GM19023 (cell line): ENCODE measurements at regions not wholly inside any gene's neighbourhood (a gene's known extent, or its start where the extent isn't known, plus 50 kb on each side); places are given as distances from the start of the nearest gene placed in this dataset.
"Not testable (repeated sequence)": the region's sequence is repeated elsewhere in the genome, so short reads cannot be mapped to it uniquely, and the experiment has no call there.

ENCODE experiments used
- ATAC-seq: cut with Tn5 transposase; IDR thresholded peaks from one replicate; pipeline ENCODE4 v1.9.1; 2021; ENCODE audit warnings: mild to moderate bottlenecking, moderate library complexity; ENCODE audit not compliant: unreplicated experiment

DNA sequence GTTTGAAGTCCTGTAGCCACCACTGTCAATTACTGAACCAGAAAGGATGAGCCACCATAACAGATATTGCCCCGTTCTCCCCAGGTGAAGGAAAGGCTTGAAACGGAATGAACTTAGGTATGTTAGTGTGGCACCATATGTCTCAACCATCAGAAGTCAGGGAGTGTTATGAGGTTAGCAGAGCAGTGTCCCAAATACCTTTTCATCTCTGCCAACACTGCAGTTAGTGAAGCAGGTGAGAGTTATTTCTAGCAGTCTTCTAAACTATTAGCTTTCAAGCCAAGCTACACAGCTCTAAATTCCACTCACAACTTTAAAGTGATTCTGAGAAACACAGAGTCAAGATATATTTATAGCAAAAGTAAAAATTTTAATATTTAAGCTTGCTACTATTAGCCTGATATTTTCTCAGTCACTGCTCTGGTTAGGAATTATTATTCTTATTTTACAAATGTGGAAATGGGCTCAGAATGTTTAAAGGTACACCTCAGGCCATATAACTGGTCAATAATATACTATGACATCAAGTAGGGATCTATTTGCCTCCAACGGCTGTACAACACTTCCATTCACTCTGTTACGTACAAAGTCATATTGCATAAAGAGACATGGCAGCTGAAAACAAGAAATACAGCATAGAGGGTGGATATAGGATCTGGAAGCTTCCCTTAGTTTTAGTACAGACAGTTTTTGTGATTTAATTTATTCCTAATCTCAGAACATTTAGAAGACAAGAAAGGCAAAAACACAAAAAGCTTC, 1527.1 kb upstream of the PRR20A start:
- ATAC-seq: no peak

DNA sequence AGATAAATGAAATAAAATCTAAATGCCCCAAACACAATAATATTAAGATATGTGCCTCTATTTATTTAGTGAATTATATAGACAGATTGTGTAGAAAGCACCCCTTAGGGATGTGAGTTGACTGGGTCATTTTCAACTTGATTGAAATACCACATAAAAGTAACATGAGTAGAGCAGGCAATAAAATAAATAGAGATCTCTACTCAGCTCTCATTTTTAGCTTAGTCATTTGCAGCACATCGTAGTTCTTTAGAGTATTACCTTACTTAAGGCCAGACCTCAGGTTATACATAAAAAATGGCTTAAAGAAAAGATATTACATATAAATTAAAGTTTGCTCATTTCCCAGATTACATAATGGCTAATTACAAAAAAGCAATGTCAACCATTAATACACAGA, 1525.6 kb upstream of the PRR20A start:
- no peak for ATAC-seq

DNA sequence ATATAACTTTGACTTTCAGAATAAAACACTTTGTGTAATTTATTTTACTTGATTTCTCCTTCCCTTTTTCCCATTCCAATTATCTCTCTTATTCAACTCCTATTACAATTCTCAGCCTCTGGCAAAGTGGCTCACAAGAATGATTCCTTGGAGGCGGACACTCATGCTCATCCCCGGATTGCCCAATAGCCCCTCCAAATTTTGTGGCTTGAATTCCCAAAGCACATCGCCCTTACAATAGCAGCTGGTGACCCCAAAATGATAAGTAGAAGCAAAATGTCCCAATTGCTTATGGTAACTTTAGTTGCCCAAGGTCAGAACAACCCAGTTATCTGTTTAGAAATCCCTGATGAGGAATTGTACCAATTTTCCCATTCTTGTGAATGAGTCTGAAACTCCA, 1523.5 kb upstream of the PRR20A start:
- no peak for ATAC-seq

DNA sequence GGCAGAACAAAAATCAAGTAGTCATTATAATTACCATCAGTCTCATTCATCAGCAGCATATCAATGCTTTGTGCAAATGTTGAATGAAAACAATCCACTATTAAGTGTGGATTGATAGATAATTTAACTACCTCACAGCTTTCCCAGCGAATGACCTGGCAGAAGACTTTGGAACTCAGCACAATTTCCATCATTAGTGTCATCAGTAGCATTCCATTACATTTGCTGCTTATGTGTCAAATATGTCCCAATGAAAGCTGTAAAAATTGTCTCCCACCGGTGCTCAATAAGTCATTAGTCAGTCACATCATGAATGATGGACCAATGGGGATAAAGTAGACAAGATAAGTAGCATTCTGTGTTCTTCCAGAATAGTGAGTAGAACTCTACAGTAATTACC, 1513.5 kb upstream of the PRR20A start:
- no peak for ATAC-seq

DNA sequence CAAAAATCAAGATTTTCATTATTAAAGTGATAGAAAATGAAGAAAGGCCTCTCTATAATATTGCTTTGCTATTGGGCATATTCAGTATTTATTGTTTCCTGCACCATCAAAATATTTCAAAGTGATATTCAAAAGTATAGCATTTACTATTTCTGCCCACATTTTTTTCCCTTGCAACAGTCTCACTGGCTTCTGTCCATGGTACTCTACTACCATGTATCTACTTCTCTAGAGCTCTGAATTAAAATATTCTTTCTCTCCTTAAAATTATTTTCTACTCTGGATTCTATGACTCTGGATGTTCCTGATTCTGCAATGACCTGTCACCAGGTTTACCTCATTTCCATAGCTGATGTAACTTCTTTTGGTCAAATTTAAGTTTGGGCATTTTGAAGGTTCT, 1508.3 kb upstream of the PRR20A start:
- ATAC-seq: no peak

DNA sequence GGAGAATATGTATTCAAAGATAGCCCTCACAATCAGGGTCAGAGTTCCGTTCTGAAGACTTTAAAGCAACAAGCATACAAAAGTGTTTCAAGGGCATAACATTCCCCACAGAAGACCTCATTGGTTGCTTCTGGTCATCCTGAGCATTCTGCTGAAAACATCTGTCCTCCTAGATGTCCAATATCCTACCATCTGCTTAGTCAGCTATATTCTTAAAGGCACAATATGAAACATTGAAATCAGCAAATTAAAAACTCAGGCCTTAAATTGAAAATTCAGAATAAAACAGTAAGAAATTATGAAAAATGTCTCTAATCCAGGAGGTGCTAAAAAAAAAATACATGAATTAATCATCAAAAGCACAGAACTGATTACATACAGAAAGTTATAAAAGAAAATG, 1491.2 kb upstream of the PRR20A start:
- no peak for ATAC-seq

DNA sequence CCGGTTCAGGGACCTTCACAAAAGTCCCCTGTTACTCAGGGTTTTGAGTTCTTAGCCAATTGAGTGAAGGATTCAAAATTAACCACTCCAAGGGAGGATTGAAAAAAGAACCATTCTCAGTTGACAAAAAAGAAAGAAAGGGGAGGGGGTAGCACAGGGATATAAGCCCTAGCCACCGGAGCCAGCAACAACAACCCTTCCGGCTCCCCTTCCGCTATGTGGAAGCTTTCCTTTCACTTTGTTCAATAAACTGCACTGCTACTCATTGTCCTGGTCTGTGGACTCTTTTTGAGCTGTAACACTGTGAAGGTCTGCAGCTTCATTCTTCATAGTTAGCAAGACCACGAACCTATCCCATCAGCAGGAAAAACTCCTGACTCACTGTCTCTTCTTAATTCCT, 1488.1 kb upstream of the PRR20A start:
- no peak for ATAC-seq

DNA sequence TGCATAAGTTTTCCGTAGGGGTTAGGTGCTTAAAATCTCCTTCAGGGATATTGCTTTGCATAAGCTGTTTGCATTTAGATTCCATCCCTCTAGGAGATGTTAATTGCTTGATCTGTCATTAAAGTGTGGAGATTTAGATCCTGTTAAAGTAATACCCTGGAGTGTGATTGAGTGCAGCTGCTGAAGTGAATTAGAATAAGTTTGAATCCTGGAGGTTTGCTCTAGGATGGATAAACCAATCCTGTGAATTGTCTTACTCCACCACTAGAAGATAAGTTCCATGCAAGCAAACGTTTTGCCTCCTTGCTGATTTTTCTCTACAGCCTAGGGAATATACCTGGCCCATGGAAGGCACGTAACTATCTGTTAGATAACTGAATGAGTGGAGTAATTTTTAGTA, 1487.2 kb upstream of the PRR20A start:
- ATAC-seq: no peak

DNA sequence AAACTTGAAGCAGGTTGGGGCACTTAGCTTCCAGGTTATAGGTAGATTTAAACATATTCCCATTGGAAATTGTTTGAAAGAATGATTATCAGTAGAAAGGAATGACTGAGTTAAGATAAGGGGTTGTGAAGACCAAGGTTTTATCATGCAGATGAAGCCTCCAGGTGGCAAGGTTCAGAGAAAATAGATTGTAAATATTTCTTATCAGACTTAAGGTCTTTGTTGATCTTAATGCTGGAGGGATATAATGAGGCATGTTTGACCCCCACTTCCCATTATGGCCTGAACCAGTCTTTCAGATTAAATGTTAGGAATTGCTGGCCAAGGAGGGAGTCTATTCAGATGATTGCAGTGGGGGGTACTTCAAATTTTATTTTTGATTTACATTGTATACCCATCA, 1486.5 kb upstream of the PRR20A start:
- no peak for ATAC-seq

DNA sequence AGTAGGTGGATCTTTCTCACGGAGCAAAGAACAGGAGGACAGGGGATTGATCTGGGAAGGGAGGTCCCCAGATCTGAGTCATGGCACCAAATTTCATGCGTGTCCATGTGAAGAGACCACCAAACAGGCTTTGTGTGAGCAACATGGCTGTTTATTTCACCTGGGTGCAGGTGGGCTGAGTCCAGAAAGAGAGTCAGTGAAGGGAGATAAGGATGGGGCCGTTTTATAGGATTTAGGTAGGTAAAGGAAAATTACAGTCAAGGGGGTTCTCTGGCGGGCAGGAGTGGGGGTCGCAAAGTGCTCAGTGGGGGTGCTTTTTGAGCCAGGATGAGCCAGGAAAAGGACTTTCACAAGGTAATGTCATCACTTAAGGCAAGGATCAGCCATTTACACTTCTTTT, 1480.5 kb upstream of the PRR20A start:
- ATAC-seq: not testable (repeated sequence)

DNA sequence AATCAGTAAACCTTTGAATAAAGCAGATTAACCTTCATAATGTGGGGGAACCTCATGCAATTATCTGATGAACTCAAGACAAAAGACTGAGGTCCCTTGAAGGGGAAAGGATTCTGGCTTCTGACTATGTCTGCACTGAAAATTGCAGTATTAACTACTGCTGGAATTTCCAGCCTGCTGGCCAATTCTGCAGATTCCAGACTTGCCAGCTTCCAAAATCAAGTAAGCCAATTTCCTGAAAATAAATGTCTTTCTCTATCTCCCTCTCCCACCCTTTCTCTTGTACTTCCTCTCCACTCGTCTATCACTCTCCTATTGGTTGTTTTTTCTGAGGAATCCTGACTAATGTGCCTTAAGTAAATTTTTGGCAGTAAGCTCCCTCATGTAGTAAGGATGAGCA, 1479.9 kb upstream of the PRR20A start:
- ATAC-seq: no peak

DNA sequence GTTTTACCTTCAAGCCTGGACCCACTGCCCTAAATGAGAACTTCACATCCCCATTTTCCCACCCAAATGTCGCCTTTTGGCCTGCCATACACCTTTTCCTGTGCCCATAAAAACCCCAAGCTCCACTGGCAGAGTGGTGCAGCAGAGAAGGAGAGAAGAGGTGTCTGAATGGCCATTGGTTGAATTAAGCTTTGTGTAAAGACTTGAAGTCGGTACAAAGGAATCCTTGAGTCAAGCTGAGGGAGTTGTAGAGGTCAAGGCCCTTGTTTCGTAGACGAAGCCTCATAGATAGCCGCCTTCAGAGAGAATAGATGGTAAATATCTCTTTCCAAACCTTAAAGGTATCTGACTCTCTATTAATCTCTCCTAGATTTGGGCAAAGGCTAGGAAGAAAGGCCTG, 1479.2 kb upstream of the PRR20A start:
- ATAC-seq: no peak

DNA sequence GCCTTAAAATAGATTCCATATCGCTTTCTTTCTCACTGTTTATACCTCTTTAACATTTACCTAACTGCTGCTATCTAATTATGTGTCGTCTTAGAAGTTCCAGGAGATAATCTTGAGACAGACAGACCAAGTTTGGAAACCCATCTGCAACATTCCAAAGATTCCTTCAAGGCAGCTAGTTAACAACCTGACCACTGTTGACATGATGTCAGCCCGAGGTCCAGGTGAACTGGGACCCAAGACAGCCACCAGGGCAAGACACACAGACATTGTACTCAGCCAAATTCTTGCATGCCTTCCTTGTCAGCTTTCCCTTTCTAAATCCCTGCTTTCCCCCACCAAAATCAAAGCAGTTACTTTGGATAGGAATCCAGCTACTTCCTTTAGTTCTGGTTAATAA, 1476.5 kb upstream of the PRR20A start:
- ATAC-seq: no peak

DNA sequence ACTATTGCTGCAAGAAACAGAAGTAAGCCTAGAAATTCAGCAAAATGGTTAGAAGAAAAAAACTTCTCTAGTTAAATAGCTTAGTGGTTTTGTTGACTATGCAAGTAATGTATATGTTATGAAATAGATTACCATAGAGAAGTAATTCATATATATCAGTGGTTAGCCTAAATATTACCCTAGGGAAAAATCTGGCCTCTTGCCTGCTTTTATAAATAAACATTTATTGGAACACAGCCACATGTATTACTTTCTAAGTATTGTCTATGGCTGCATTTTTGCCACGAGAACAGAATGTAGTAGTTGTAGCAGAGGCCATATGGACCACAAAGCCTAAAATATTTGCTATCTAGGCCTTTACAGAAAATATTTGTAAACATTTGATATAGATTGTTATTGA, 1471.7 kb upstream of the PRR20A start:
- no peak for ATAC-seq

DNA sequence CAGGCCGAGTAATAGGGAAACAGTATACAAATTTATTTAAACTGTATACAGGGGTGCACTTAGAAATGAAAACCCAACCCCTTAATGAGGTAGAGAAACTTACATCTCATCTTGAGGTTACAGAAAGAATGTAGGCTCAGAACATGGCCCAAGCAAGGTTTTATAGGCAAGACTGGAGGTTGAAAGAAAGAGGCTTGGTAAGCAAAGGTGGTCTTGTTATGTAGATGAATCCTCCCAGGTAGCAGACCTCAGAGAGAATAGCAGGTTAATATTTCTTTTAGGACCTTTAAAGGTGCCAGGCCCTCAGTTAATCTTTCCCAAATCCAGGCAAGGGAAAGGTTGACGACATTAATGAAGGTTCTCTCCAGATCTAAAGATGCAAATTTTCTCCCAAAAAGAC, 1466.8 kb upstream of the PRR20A start:
- no peak for ATAC-seq

DNA sequence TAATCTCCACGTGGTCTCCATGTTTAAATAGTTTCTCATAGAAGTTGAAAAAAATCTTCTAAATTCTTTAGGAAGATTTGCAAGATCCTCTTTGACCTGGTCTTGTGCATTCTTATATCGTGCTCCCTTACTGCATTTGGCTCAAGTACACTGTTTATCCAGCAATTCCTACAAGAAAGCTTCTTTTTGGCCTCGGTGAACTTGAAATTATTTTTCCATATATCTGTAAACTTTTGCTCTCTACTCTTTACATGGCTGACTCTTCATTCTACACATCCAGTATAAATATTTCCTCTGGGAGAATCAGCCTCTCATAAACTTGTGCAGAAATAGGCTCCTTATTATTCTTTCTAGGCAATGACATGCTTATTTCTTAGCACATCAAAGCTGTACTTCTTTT, 1457.9 kb upstream of the PRR20A start:
- ATAC-seq: no peak

DNA sequence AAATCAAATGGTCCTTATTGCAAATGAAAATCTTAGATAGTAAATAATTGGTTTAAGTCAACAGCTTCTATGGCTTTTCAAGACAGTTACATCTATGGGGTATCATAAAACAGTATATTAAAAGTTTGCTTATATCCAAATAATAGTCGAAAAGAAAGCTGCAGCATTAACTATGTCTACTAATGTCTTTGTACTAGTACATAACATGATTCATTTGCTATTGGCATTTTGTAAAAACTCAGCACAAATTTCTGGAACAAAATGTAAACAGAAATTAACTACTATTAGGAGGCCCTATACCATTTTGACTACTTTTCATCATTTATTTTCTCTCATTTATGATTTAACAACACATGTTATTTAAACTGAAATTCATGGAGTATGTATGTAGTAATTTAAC, 1435.2 kb upstream of the PRR20A start:
- no peak for ATAC-seq

DNA sequence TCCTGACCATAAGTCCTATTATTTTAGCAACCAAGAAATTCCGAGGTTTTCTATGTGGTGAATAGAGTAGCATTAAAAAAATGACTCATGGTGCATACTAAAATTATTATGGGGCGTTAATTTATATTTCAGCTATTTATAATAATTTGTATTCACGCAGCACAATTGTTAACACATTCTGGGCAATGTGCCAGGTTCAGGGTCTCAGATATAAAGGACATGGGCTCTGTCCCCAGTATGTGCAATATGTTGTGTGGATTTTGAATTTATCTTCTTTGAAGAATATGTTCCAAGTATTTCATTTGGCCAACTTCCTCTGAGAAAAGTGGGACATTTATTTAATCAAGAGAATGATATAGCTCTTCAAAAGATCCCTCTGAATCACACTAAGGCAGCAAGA, 1434.7 kb upstream of the PRR20A start:
- no peak for ATAC-seq

DNA sequence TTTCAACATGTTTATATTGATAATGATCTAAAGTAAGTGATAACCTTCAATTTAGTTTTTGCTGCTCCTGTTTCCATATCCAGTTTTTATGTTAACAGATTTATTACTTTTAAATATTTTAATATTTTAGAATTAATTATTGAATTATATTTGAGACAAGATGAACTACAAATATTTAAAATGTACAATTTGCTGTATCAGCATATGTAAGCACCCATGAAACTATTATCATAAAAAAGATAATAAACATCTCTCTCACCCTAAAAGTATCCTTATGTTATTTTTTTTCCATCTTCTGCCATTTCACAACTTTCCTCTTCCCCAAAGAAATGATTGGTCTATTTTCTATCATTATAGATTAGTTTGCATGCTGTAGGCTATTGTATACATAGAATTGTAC, 1426.6 kb upstream of the PRR20A start:
- no peak for ATAC-seq

DNA sequence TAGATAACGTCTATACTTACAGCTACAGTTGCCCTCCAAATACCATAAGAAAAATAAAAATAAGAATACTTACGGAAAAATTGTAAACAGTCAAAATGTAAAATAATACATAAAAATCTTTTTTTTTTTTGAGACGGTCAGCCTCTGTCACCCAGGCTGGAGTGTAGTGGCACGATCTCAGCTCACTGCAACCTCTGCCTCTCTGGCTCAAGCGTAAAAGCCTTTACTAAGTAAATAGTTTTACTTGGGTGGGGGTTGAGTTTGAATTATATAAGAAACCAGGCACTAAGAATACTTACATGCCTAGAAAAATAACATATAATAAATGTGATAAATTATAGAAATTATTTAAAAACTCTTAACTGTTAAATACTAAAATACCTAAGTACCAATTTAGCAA, 1413.0 kb upstream of the PRR20A start:
- no peak for ATAC-seq

DNA sequence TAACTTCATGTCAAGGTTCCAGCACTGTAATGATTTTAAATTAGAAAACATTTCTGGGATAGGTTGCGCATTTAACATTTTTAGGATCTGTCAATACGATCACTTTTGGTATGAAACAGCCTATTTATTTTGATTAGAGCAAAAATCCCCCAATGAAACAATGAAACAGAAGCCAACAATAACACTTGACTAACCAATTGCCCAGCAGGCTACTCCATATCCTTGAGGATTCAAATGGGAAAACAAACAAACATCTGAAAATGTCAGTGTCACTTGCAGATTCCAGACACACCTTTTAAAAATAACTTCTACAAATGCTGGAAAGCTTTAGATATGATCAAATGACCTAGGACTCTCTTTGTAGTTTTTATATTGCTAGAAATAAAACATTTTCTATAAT, 1412.5 kb upstream of the PRR20A start:
- ATAC-seq: no peak

DNA sequence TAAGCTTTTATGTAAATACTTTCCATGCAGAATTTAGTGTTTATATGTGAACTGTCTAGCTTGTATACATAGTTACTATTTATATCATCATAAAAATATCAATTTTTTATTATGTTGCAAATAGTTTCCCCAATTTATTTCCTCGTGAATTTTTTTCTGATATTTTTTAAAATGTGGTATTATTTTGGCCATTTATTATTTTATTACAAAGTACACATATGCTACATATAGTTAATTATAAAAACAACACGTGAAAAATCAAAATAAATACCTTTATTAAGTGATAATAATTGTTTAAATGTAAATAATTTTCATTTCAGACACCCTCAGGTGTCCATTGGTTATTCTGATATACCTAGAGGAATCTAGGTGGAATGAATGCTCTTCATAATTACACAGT, 1394.9 kb upstream of the PRR20A start:
- ATAC-seq: no peak

DNA sequence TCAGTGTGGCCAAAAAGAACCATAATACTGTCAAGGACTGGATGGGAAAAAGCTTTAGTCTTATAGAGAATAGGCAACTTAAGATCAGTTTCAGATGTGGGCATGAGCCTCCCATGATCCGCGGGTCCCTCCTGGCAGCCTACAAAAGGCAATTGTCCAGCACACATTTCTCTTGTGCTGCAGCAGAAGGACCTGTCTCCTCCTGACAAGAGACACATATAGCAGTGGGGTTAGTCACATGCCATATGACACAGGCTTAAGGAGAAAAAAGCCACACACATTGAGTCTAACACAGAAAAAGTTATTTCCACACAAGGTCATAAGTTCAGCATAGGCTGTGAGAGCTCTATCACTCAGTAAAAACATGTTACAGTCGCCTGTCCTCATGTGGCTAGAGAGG, 1378.7 kb upstream of the PRR20A start:
- ATAC-seq: no peak
